H1 (cell line): ENCODE measurements at regions not wholly inside any gene's neighbourhood (a gene's known extent, or its start where the extent isn't known, plus 50 kb on each side); places are given as distances from the start of the nearest gene placed in this dataset.

ENCODE experiments used
- CHD1 ChIP-seq: IDR thresholded peaks from 2 replicates; pipeline ENCODE4 v1.6.1; 2012; ENCODE audit warnings: low read depth, low read length, improper control_type of control experiment
- CTCF ChIP-seq, 3 experiments: IDR thresholded peaks; 1 replicate in 2 of 3; 2 replicates in 1 of 3; pipeline versions ENCODE4 v1.5.1 to v1.6.1; 2011; ENCODE audit warnings: low read length in 3 of 3, mild to moderate bottlenecking in 3 of 3, inconsistent platforms in 2 of 3, low read depth in 1 of 3, moderate library complexity in 1 of 3; ENCODE audit not compliant: insufficient read depth in 1 of 3; ENCODE audit errors: control extremely low read depth in 1 of 3
- EGR1 ChIP-seq: IDR thresholded peaks from 2 replicates; pipeline ENCODE4 v1.6.1; 2011; ENCODE audit warnings: low read depth, low read length, borderline replicate concordance
- EZH2 ChIP-seq: fragments of 200-600 bp; sonication (generic); IDR thresholded peaks from 2 replicates; pipeline ENCODE4 v1.7.1; 2012; ENCODE audit warnings: low read depth, mild to moderate bottlenecking, moderate library complexity, low read length, inconsistent platforms; ENCODE audit not compliant: severe bottlenecking
- GTF2F1 ChIP-seq: IDR thresholded peaks from 2 replicates; pipeline ENCODE4 v1.6.1; 2012; ENCODE audit warnings: low read depth, low read length, improper control_type of control experiment, borderline replicate concordance
- SIN3A ChIP-seq, 2 experiments: IDR thresholded peaks in 1 of 2; conservative IDR thresholded peaks in 1 of 2; 2 replicates each; pipeline ENCODE4 v1.6.1; 2011 to 2012; ENCODE audit warnings: low read length in 2 of 2, improper control_type of control experiment in 1 of 2, low read depth in 1 of 2, mild to moderate bottlenecking in 1 of 2
- TCF12 ChIP-seq: IDR thresholded peaks from 2 replicates; pipeline ENCODE4 v1.6.1; 2011; ENCODE audit warnings: low read depth, mild to moderate bottlenecking, low read length
- YY1 ChIP-seq: IDR thresholded peaks from 2 replicates; pipeline ENCODE4 v1.6.1; 2011; ENCODE audit warnings: low read depth, mild to moderate bottlenecking, low read length

- TF ChIP-seq CTCF (IDR thresholded peaks at IDR 0.05; ENCODE audit: control extremely low read depth in 1 of 3, insufficient read depth in 1 of 3, low read depth in 1 of 3, low read length in 3 of 3) (no peak), EZH2 (no peak), TCF12 (no peak), GTF2F1 (no peak), CHD1 (no peak), EGR1 (no peak), YY1 (no peak), SIN3A (conservative IDR thresholded peaks at IDR 0.05 in 1 of 2, IDR thresholded peaks at IDR 0.05 in 1 of 2; ENCODE audit: low read depth in 1 of 2, low read length in 2 of 2) (no peak)
These were observed 288.7 kb upstream of the CTSO start for GRCh38 chr4:156242390-156242789.
